Astrocyte (in vitro differentiated cells and primary cell): ENCODE measurements at regions not wholly inside any gene's neighbourhood (a gene's known extent, or its start where the extent isn't known, plus 50 kb on each side); places are given as distances from the start of the nearest gene placed in this dataset.

Source experiments
- EZH2 ChIP-seq: IDR thresholded peaks from 2 replicates; pipeline ENCODE4 v1.6.1; 2012; ENCODE audit warnings: mild to moderate bottlenecking, low read length, inconsistent platforms; ENCODE audit not compliant: insufficient read depth
- TF ChIP-seq, protein P1 (sequence below): IDR thresholded peaks from 2 replicates; pipeline ENCODE4 v1.5.1; 2011; ENCODE audit warnings: low read depth, mild to moderate bottlenecking, inconsistent platforms, low read length, moderate library complexity; ENCODE audit not compliant: insufficient read depth

DNA sequence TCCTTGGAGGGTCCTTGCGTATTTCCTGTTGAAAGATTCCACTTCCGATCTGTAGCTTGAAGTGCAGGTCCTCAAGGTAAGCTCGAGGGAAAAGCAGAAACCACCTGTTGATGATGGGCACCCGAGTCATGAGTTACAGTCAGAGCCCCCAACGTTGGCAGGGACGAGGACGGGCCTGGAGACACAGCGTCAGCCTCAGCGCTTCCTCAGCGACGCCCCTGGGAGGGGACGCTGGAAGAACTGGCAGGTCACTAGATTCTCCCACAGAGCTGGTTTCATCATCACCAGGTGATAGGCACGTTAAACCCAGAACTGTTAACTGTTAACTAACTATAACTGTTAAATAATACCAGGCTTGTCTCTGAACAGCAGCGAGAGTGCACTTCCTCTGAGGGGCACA, 101.8 kb downstream of the TNFAIP2 start:
- no peak for TF ChIP-seq EZH2
- TF ChIP-seq, protein P1, sequence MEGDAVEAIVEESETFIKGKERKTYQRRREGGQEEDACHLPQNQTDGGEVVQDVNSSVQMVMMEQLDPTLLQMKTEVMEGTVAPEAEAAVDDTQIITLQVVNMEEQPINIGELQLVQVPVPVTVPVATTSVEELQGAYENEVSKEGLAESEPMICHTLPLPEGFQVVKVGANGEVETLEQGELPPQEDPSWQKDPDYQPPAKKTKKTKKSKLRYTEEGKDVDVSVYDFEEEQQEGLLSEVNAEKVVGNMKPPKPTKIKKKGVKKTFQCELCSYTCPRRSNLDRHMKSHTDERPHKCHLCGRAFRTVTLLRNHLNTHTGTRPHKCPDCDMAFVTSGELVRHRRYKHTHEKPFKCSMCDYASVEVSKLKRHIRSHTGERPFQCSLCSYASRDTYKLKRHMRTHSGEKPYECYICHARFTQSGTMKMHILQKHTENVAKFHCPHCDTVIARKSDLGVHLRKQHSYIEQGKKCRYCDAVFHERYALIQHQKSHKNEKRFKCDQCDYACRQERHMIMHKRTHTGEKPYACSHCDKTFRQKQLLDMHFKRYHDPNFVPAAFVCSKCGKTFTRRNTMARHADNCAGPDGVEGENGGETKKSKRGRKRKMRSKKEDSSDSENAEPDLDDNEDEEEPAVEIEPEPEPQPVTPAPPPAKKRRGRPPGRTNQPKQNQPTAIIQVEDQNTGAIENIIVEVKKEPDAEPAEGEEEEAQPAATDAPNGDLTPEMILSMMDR: no peak
